ENCODE measurements at regions not wholly inside any gene's neighbourhood (a gene's known extent, or its start where the extent isn't known, plus 50 kb on each side); places are given as distances from the start of the nearest gene placed in this dataset.
A peak's percentile ranks its signal among the peaks of the same experiment; 100 is the strongest.
"Not testable (repeated sequence)": the region's sequence is repeated elsewhere in the genome, so short reads cannot be mapped to it uniquely, and the experiment has no call there.

DNA sequence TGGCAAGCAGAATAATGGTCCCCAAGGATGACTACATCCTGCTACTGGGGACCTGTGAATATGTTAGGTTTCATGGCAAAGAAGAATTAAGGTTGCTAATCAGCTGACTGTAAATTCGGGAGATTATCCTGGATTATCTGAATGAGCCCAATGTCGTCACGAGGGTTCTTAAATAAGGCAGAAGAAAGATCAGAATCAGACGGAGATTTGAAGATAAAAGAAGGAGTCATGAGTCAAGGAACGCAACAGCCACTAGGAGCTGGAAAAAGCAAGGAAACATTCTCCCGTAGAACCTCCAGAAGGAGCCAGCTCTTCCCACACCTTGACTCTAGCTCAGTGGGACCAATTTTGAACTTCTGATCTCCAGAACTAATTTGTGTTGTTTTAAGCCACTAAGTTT lies 82.9 kb upstream of the APBB1IP start:
- ChIA-PET POLR2A (no interaction called here), CTCF (no interaction called here)
- peaks cover 9% of the 10 kb centered on the region for H3K27me3 Mint-ChIP-seq
- no peaks in the 10 kb centered on the region for H3K36me3 Mint-ChIP-seq (ENCODE audit: low read depth)
- DNase-seq = no peak
- no peak overlapping the region for H3K4me3 Mint-ChIP-seq
- no peaks in the 10 kb centered on the region for H3K9me3 Mint-ChIP-seq
- no peak overlapping the region for H3K27ac Mint-ChIP-seq
- H3K4me1 Mint-ChIP-seq = no peaks in the 10 kb centered on the region

DNA sequence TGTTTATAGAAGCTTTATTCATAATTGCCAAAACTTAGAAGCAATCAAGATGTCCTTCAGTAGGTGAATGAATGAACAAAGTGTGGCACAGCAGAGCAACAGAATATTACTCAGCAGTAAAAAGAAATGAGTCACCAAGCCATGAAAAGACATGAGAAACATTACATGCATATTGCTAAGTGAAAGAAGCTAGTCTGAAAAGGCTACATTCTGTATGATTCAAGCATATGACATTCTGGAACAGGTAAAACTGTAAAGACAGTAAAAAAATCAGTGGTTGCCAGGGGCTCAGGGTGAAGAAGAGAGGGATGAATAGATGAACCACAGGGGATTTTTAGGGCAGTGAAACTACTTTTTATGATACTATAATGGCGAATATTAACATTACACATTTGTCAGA lies 80.9 kb upstream of the APBB1IP start:
- H3K27me3 Mint-ChIP-seq = peaks cover 11% of the 10 kb centered on the region
- H3K4me1 Mint-ChIP-seq = no peaks in the 10 kb centered on the region
- ChIA-PET POLR2A (no interaction called here), CTCF (no interaction called here)
- H3K36me3 Mint-ChIP-seq (ENCODE audit: low read depth) = no peaks in the 10 kb centered on the region
- no peak overlapping the region for H3K4me3 Mint-ChIP-seq
- DNase-seq = no peak
- H3K9me3 Mint-ChIP-seq = no peaks in the 10 kb centered on the region
- no peak overlapping the region for H3K27ac Mint-ChIP-seq

- no peaks in the 10 kb centered on the region for H3K9me3 Mint-ChIP-seq
- no peaks in the 10 kb centered on the region for H3K36me3 Mint-ChIP-seq (ENCODE audit: low read depth)
- no peak overlapping the region for H3K4me3 Mint-ChIP-seq
- ChIA-PET CTCF (interaction anchor here (0.6 to 0.8 kb wide), 2 partner anchors 11 to 294 kb away, joined by 3 read pairs; no protein-coding TSS in a partner anchor), POLR2A (no interaction called here)
- no peaks in the 10 kb centered on the region for H3K4me1 Mint-ChIP-seq
- DNase-seq = no peak
- H3K27ac Mint-ChIP-seq = no peak overlapping the region
- peaks cover 11% of the 10 kb centered on the region for H3K27me3 Mint-ChIP-seq
Observed at GRCh38 chr10:26358071-26358470, 80.1 kb upstream of the APBB1IP start.

- Mint-ChIP-seq H3K4me1 (no peaks in the 10 kb centered on the region), H3K27me3 (peaks cover 10% of the 10 kb centered on the region), H3K27ac (no peak overlapping the region), H3K4me3 (no peak overlapping the region), H3K36me3 (ENCODE audit: low read depth) (no peaks in the 10 kb centered on the region), H3K9me3 (no peaks in the 10 kb centered on the region)
- ChIA-PET POLR2A (no interaction called here), CTCF (interaction anchor here (0.7 kb wide), 1 partner anchor 688 kb away, joined by 3 read pairs; no protein-coding TSS in a partner anchor)
- DNase-seq = no peak
Observed at GRCh38 chr10:26359670-26360069, 78.5 kb upstream of the APBB1IP start.

- Mint-ChIP-seq H3K4me1 (no peaks in the 10 kb centered on the region), H3K27ac (no peak overlapping the region), H3K9me3 (no peaks in the 10 kb centered on the region), H3K4me3 (no peak overlapping the region), H3K36me3 (ENCODE audit: low read depth) (no peaks in the 10 kb centered on the region), H3K27me3 (peaks cover 10% of the 10 kb centered on the region)
- DNase-seq = no peak
- POLR2A ChIA-PET = no interaction called here
- CTCF ChIA-PET = interaction anchor here (1.0 kb wide), 1 partner anchor 14 kb away, joined by 3 read pairs; no protein-coding TSS in a partner anchor
Observed at GRCh38 chr10:26361351-26361750, 76.8 kb upstream of the APBB1IP start.

GRCh38 chr10:26361971-26362370 lies 76.2 kb upstream of the APBB1IP start:
- POLR2A ChIA-PET = no interaction called here
- Mint-ChIP-seq H3K36me3 (ENCODE audit: low read depth) (no peaks in the 10 kb centered on the region), H3K27ac (no peak overlapping the region), H3K4me1 (no peaks in the 10 kb centered on the region), H3K4me3 (no peak overlapping the region), H3K9me3 (no peaks in the 10 kb centered on the region), H3K27me3 (peaks cover 10% of the 10 kb centered on the region)
- DNase-seq = no peak
- CTCF ChIA-PET = interaction anchor here (0.7 kb wide), 1 partner anchor 614 kb away, joined by 3 read pairs; no protein-coding TSS in a partner anchor

DNA sequence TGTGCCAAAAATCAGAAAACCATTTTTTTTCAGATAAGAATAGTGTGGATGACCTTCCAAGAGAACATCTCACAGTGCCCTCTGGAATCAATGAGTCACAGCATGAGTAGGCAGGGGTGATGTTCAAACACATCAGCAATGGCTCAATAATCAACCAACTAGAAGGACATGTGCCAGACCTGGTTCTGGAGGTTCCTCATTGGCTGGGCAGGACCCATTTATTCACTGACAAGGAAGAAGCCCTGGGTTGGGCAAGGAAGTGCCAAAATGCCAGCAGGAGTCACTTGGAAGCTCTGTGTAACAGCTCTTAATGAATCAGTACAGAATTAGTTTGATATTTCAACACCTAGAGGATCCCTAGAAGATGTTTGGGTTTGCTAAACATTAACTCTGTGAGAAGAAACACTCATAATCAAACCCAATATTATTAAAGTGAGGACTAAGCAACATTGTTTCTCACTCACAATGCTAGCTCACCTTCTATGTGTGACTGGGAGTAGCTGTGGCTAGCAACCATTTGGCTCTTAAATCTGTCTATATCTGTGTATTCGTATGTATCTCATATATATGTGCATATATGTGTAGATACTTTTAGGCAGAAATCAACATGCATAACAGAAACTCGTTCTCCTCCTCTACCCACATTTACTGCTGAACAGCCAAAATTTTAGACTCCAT lies 72.3 kb upstream of the APBB1IP start:
- Mint-ChIP-seq H3K27ac (no peak overlapping the region), H3K36me3 (ENCODE audit: low read depth) (no peaks in the 10 kb centered on the region), H3K27me3 (peaks cover 4% of the 10 kb centered on the region), H3K4me3 (no peak overlapping the region), H3K4me1 (no peaks in the 10 kb centered on the region), H3K9me3 (peaks cover 3% of the 10 kb centered on the region)
- POLR2A ChIA-PET = no interaction called here
- CTCF ChIA-PET = no interaction called here
- DNase-seq = no peak

GRCh38 chr10:26367035-26367434 lies 71.1 kb upstream of the APBB1IP start:
- H3K4me3 Mint-ChIP-seq; DNase-seq; H3K9me3 Mint-ChIP-seq; POLR2A ChIA-PET; H3K27me3 Mint-ChIP-seq; CTCF ChIA-PET; H3K4me1 Mint-ChIP-seq; H3K27ac Mint-ChIP-seq; H3K36me3 Mint-ChIP-seq (ENCODE audit: low read depth): not testable (repeated sequence)

DNA sequence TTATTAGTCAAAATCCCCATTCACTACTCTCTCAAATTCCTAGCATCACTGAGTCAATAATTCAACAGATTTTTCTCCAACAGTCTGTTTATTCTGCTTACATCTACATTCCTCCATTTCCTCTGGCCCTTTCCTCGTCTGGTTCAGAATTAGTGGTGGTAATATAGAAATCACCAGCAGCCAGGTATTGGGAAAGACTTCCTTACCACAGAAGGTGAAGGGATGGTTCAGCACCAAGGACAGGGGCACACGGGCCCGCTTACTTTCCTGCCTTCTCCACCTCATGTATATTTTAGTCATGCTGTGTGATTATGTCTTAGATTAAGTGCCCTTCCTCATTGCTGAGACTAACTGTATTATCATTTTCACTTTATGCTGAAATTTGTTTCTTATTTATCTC lies 70.4 kb upstream of the APBB1IP start:
- H3K4me1 Mint-ChIP-seq = no peaks in the 10 kb centered on the region
- ChIA-PET CTCF (no interaction called here), POLR2A (no interaction called here)
- peaks cover 3% of the 10 kb centered on the region for H3K9me3 Mint-ChIP-seq
- H3K4me3 Mint-ChIP-seq = no peak overlapping the region
- no peak overlapping the region for H3K27ac Mint-ChIP-seq
- peaks cover 4% of the 10 kb centered on the region for H3K27me3 Mint-ChIP-seq
- no peaks in the 10 kb centered on the region for H3K36me3 Mint-ChIP-seq (ENCODE audit: low read depth)
- DNase-seq = peak; percentile 44

DNA sequence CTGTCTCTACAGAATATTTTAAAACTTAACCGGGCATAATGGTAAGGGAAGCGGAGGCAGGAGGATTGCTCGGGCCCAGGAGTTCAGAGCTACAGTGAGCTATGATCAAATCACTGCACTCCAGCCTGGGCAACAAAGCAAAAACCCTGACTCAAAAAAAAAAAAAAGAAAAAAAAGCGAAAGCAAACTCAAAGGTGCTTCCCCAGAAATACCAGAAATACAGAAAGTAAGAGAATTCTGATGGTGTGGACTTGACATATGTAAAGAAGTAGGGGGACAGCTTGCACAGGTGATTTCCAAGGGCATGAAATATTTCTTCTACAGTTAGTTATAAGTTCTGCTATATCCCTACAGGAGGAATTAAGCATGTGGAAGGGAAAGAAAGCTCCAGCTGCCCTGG lies 69.7 kb upstream of the APBB1IP start:
- H3K27ac Mint-ChIP-seq = no peak overlapping the region
- ChIA-PET POLR2A (no interaction called here), CTCF (interaction anchor here (0.7 kb wide), 1 partner anchor 215 kb away, joined by 4 read pairs; no protein-coding TSS in a partner anchor)
- H3K9me3 Mint-ChIP-seq = peaks cover 3% of the 10 kb centered on the region
- peaks cover 6% of the 10 kb centered on the region for H3K27me3 Mint-ChIP-seq
- no peaks in the 10 kb centered on the region for H3K36me3 Mint-ChIP-seq (ENCODE audit: low read depth)
- no peak overlapping the region for H3K4me3 Mint-ChIP-seq
- DNase-seq = no peak
- no peaks in the 10 kb centered on the region for H3K4me1 Mint-ChIP-seq

DNA sequence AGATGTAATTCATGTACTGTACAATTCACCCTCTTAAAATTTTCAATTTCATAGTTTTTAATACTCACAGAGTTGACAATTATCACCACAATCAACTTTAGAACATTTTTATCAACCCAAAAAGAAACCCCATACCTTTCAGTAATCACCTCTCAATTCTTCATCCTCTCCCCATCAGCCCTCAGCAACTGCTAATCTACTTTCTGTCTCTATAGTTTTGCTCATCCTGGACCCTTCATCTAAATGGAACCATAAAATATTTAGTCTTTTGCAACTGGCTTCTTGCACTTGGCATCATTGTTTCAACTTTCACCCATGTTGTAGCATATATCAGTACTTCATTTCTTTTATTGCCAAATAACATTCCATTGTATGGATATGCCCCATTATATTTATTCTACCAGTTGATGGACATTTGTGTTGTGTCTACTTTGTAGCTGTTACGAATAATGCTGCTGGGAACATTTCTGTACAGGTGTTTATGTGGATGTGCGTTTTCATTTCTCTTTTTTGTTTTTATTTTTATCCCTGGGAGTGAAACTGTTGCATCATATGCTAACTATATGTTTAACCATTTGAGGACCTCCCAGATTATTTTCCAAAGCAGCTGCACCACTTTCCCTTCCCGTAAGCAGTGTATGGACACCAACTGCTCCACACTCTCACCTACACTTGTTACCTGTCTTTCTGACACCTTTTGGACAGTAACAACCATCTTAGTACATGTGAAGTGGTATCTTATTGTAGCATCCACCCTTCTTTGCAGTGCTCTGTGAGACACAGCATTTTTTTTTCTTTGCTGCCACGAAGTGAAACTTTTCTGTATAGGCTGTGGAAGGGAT lies 65.4 kb upstream of the APBB1IP start:
- CTCF ChIA-PET = interaction anchor here (0.7 kb wide), 1 partner anchor 165 kb away, joined by 3 read pairs; no protein-coding TSS in a partner anchor
- H3K27me3 Mint-ChIP-seq = peaks cover 6% of the 10 kb centered on the region
- POLR2A ChIA-PET = no interaction called here
- H3K9me3 Mint-ChIP-seq = peaks cover 2% of the 10 kb centered on the region
- no peak for DNase-seq
- H3K27ac Mint-ChIP-seq = no peak overlapping the region
- no peaks in the 10 kb centered on the region for H3K4me1 Mint-ChIP-seq
- no peak overlapping the region for H3K4me3 Mint-ChIP-seq
- H3K36me3 Mint-ChIP-seq (ENCODE audit: low read depth) = no peaks in the 10 kb centered on the region

DNA sequence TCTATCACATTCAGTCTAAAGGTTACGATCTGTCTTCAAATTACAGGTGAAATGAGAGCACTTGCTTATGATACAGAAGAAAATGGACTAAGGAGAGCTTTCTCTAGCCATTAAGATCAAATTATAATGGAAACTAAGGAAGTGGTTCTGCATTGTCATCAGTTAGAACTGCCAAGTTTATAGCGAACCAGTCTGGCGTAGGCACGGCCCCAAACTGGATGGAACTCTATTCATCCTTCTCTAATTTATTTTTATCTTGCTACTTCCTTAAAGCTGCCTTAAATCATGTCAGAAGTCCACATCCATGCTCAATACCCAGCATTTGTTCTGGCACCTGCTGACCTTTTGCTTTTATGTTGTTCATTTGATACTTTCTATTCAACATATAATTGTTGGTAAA lies 63.7 kb upstream of the APBB1IP start:
- H3K4me3 Mint-ChIP-seq = no peak overlapping the region
- H3K9me3 Mint-ChIP-seq = peaks cover 4% of the 10 kb centered on the region
- POLR2A ChIA-PET = no interaction called here
- no peak overlapping the region for H3K27ac Mint-ChIP-seq
- CTCF ChIA-PET = no interaction called here
- H3K27me3 Mint-ChIP-seq = peaks cover 7% of the 10 kb centered on the region
- H3K36me3 Mint-ChIP-seq (ENCODE audit: low read depth) = no peaks in the 10 kb centered on the region
- H3K4me1 Mint-ChIP-seq = no peaks in the 10 kb centered on the region
- no peak for DNase-seq

- H3K4me1 Mint-ChIP-seq; POLR2A ChIA-PET; H3K4me3 Mint-ChIP-seq; H3K36me3 Mint-ChIP-seq (ENCODE audit: low read depth); H3K9me3 Mint-ChIP-seq; H3K27me3 Mint-ChIP-seq; H3K27ac Mint-ChIP-seq; DNase-seq; CTCF ChIA-PET: not testable (repeated sequence)
Observed at GRCh38 chr10:26377224-26377810, 60.8 kb upstream of the APBB1IP start.

Data from activated CD4-positive, alpha-beta T cell treated with anti-CD3 and anti-CD28 coated beads, Interleukin-2, amount 10 ng/mL, durations not matched to agents 7 days and 5 days (primary cell).